HL-60 (cell line): ENCODE measurements at regions not wholly inside any gene's neighbourhood (a gene's known extent, or its start where the extent isn't known, plus 50 kb on each side); places are given as distances from the start of the nearest gene placed in this dataset.

Experiments
- DNase-seq, 2 experiments: peaks; one replicate each; pipeline ENCODE4 v3.0.0-alpha.2; 2010 to 2020; ENCODE audit warnings: low read depth in 1 of 2, low spot score in 1 of 2
- H3K27ac ChIP-seq: fragments of 250-450 bp; sonication (Bioruptor Pico); replicated peaks from 2 replicates; pipeline ENCODE4 v1.5.1; 2020; ENCODE audit warnings: mild to moderate bottlenecking, moderate library complexity
- H3K27me3 ChIP-seq: fragments of 250-450 bp; sonication (Bioruptor Pico); 2 replicates; pipeline ENCODE4 v1.5.1; 2021; ENCODE audit warnings: mild to moderate bottlenecking, moderate library complexity; ENCODE audit not compliant: insufficient read depth, poor library complexity, severe bottlenecking
- H3K4me3 ChIP-seq: replicated peaks from 2 replicates; pipeline ENCODE4 v1.5.1; 2011; ENCODE audit warnings: mild to moderate bottlenecking, control low read depth, low read length; ENCODE audit not compliant: insufficient read depth
- GABPA ChIP-seq: IDR thresholded peaks from 2 replicates; pipeline ENCODE4 v1.6.1; 2012; ENCODE audit warnings: low read depth
- POLR2AphosphoS5 ChIP-seq: IDR thresholded peaks from 2 replicates; pipeline ENCODE4 v1.6.1; 2012; ENCODE audit warnings: low read depth
- REST ChIP-seq: IDR thresholded peaks from 2 replicates; pipeline ENCODE4 v1.6.1; 2012; ENCODE audit warnings: low read depth; ENCODE audit not compliant: insufficient replicate concordance
- SPI1 ChIP-seq: IDR thresholded peaks from 2 replicates; pipeline ENCODE4 v1.6.1; 2012; ENCODE audit warnings: low read depth, mild to moderate bottlenecking, borderline replicate concordance
- TF ChIP-seq, protein P1 (sequence below): IDR thresholded peaks from one replicate; pipeline ENCODE4 v1.5.1; 2011; ENCODE audit warnings: low read length, control low read depth, inconsistent platforms; ENCODE audit not compliant: insufficient read depth

DNA sequence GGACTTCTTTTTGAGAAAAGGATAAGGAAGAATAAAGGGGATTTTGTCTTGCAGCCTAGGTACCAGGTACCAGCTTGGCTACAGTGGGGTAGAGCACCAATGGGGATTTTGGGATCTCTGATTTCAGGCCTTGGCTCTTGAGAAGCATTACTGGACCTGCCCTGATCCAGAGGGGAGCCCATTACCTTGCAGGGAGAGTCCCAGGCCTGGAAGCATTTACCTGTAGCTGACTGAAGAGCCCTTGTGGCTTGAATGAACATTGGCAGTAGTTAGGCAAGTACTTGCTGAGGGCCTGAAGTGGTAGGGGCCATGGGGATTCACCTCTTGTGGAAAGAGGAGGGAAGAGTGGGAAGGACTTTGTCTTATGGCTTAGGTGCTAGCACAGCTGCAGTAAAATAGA lies 308.2 kb upstream of the FBXO33 start:
- Histone ChIP-seq H3K4me3 (no peak overlapping the region), H3K27me3 (no peaks in the 10 kb centered on the region), H3K27ac (no peak overlapping the region)
- no peak for TF ChIP-seq POLR2AphosphoS5
- TF ChIP-seq GABPA = no peak
- no peak for TF ChIP-seq SPI1
- TF ChIP-seq, protein P1, sequence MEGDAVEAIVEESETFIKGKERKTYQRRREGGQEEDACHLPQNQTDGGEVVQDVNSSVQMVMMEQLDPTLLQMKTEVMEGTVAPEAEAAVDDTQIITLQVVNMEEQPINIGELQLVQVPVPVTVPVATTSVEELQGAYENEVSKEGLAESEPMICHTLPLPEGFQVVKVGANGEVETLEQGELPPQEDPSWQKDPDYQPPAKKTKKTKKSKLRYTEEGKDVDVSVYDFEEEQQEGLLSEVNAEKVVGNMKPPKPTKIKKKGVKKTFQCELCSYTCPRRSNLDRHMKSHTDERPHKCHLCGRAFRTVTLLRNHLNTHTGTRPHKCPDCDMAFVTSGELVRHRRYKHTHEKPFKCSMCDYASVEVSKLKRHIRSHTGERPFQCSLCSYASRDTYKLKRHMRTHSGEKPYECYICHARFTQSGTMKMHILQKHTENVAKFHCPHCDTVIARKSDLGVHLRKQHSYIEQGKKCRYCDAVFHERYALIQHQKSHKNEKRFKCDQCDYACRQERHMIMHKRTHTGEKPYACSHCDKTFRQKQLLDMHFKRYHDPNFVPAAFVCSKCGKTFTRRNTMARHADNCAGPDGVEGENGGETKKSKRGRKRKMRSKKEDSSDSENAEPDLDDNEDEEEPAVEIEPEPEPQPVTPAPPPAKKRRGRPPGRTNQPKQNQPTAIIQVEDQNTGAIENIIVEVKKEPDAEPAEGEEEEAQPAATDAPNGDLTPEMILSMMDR = no peak
- no peak for TF ChIP-seq REST
- DNase-seq = no peak

DNA sequence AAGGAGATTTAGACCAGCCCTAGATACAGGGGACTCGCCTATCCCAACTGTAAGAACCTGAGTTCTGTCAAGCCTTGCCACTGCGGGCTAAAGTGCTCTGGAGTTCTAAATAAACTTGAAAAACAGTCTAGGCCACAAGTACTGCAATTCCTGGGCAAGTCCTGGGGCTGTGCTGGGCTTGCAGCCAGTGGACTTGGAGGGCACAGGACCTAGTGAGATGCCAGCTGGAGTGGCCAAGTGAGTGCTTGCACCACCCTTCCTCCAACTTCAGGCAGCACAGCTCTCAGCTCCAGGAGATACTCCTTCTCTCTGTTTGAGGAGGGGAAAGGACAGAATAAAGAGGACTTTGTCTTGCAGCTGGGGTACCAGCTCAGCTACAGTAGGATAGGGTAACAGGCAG lies 307.6 kb upstream of the FBXO33 start:
- no peak for TF ChIP-seq POLR2AphosphoS5
- TF ChIP-seq GABPA = no peak
- no peak for TF ChIP-seq SPI1
- TF ChIP-seq REST = no peak
- TF ChIP-seq, protein P1 = no peak
- no peak overlapping the region for H3K4me3 ChIP-seq
- DNase-seq = no peak
- no peak overlapping the region for H3K27ac ChIP-seq
- no peaks in the 10 kb centered on the region for H3K27me3 ChIP-seq

DNA sequence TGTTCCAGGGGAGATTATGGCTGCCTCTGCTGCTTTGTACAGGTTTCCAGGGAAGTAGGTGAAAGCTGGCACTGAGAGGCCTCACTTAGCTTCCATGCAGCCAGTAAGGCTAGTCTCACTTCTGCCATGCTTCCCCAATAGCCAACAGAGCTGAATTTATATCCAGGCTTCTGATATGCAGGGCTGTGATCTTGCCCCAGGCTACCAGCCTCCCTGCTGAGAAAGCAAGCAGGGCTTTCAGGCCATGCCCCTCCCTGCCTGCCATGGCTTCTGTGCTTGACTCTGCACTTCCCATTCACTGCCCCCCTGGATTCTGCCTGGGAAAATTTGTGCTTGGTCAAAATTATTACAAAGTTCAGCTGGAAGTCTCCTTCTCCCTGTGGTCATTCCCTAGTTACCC lies 302.1 kb upstream of the FBXO33 start:
- no peak overlapping the region for H3K27ac ChIP-seq
- no peaks in the 10 kb centered on the region for H3K27me3 ChIP-seq
- DNase-seq = no peak
- H3K4me3 ChIP-seq = no peak overlapping the region
- TF ChIP-seq, protein P1 = no peak
- TF ChIP-seq REST (no peak), POLR2AphosphoS5 (no peak), GABPA (no peak), SPI1 (no peak)
